ENCODE measurements at regions not wholly inside any gene's neighbourhood (a gene's known extent, or its start where the extent isn't known, plus 50 kb on each side); places are given as distances from the start of the nearest gene placed in this dataset.

DNA sequence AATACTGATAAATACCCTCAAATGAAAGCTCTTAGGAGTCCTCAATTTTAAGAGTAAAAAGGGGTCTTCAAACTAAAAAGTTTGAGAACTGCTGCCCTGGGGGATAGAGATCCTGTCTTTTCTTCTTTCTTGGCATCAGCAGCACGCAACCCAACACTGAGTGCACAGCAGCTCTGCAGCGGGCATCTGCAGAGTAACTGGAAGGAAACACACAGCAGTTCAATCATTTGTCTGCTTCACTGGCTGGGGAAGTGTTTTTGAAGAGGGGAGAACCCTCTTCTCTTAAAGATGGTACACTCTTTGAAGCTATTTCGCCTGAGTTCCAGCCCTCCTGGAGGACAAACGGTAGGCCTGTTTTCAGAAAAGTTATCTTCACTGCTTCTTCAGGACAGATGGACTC, 193.6 kb downstream of the FGFR2 start:
- TF ChIP-seq, protein P1, sequence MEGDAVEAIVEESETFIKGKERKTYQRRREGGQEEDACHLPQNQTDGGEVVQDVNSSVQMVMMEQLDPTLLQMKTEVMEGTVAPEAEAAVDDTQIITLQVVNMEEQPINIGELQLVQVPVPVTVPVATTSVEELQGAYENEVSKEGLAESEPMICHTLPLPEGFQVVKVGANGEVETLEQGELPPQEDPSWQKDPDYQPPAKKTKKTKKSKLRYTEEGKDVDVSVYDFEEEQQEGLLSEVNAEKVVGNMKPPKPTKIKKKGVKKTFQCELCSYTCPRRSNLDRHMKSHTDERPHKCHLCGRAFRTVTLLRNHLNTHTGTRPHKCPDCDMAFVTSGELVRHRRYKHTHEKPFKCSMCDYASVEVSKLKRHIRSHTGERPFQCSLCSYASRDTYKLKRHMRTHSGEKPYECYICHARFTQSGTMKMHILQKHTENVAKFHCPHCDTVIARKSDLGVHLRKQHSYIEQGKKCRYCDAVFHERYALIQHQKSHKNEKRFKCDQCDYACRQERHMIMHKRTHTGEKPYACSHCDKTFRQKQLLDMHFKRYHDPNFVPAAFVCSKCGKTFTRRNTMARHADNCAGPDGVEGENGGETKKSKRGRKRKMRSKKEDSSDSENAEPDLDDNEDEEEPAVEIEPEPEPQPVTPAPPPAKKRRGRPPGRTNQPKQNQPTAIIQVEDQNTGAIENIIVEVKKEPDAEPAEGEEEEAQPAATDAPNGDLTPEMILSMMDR (conservative IDR thresholded peaks at IDR 0.05; ENCODE audit: low read depth in 2 of 2), result no peak
- no peak for TF ChIP-seq POLR2AphosphoS5 (IDR thresholded peaks at IDR 0.05; ENCODE audit: low read depth)
- TF ChIP-seq REST (IDR thresholded peaks at IDR 0.05; ENCODE audit: unreplicated experiment), result no peak
- TF ChIP-seq EZH2phosphoT487 (IDR thresholded peaks at IDR 0.05; ENCODE audit: unreplicated experiment), result no peak
- no peak for TF ChIP-seq EZH2 (IDR thresholded peaks at IDR 0.05; ENCODE audit: low read depth, unreplicated experiment)
- TF ChIP-seq ETS1 (IDR thresholded peaks at IDR 0.05), result no peak

All from GM23338 (cell line).